Activated T-helper 17 cell treated with anti-CD3 and anti-CD28 coated beads, Interleukin-2, amount 50 U/mL, for 72 hours (primary cell): ENCODE measurements at regions not wholly inside any gene's neighbourhood (a gene's known extent, or its start where the extent isn't known, plus 50 kb on each side); places are given as distances from the start of the nearest gene placed in this dataset.
"Not testable (repeated sequence)": the region's sequence is repeated elsewhere in the genome, so short reads cannot be mapped to it uniquely, and the experiment has no call there.

Source experiments
- ATAC-seq: fragments of 150-1000 bp; cut with Tn5 transposase; replicated peaks from 2 replicates; pipeline ENCODE4 v1.10.0; 2021; ENCODE audit warnings: mild to moderate bottlenecking, moderate library complexity
- H3K27ac Mint-ChIP-seq: one replicate; pipeline ENCODE4 v1.8.0; 2022; ENCODE audit warnings: mixed read lengths
- H3K27me3 Mint-ChIP-seq: one replicate; pipeline ENCODE4 v1.8.0; 2022; ENCODE audit warnings: mixed read lengths
- H3K36me3 Mint-ChIP-seq: one replicate; pipeline ENCODE4 v1.8.0; 2022; ENCODE audit warnings: low read depth, mild to moderate bottlenecking, mixed read lengths
- H3K4me1 Mint-ChIP-seq: one replicate; pipeline ENCODE4 v1.8.0; 2022; ENCODE audit warnings: mixed read lengths
- H3K4me3 Mint-ChIP-seq: one replicate; pipeline ENCODE4 v1.8.0; 2022; ENCODE audit warnings: mild to moderate bottlenecking, mixed read lengths
- H3K9me3 Mint-ChIP-seq: one replicate; pipeline ENCODE4 v1.8.0; 2022; ENCODE audit warnings: mixed read lengths

GRCh38 chr6:144549837-144550747 is 265.0 kb downstream of the UTRN start:
- H3K27me3 Mint-ChIP-seq, result no peaks in the 10 kb centered on the region
- peaks cover 82% of the 10 kb centered on the region for H3K36me3 Mint-ChIP-seq
- ATAC-seq, result no peak
- peaks cover 3% of the 10 kb centered on the region for H3K9me3 Mint-ChIP-seq
- no peak overlapping the region for H3K4me3 Mint-ChIP-seq
- no peak overlapping the region for H3K27ac Mint-ChIP-seq
- peaks cover 8% of the 10 kb centered on the region for H3K4me1 Mint-ChIP-seq

- ATAC-seq, result no peak
- no peaks in the 10 kb centered on the region for H3K27me3 Mint-ChIP-seq
- H3K4me1 Mint-ChIP-seq, result peaks cover 5% of the 10 kb centered on the region
- no peak overlapping the region for H3K4me3 Mint-ChIP-seq
- H3K9me3 Mint-ChIP-seq, result no peaks in the 10 kb centered on the region
- H3K36me3 Mint-ChIP-seq, result peaks cover 89% of the 10 kb centered on the region
- H3K27ac Mint-ChIP-seq, result no peak overlapping the region
Measured at GRCh38 chr6:144551339-144551738, 266.2 kb downstream of the UTRN start.

- Mint-ChIP-seq H3K4me3 (no peak overlapping the region), H3K27me3 (no peaks in the 10 kb centered on the region), H3K27ac (peak overlapping the region; percentile 64), H3K36me3 (peaks cover 79% of the 10 kb centered on the region), H3K4me1 (peaks cover 13% of the 10 kb centered on the region), H3K9me3 (no peaks in the 10 kb centered on the region)
- ATAC-seq, result peak; percentile 87
Measured at GRCh38 chr6:144555066-144555465, 269.9 kb downstream of the UTRN start.

GRCh38 chr6:144559865-144560593 is 274.9 kb downstream of the UTRN start:
- H3K27me3 Mint-ChIP-seq, result no peaks in the 10 kb centered on the region
- peak overlapping the region; percentile 79 for H3K4me3 Mint-ChIP-seq
- peak overlapping the region; percentile 90 for H3K27ac Mint-ChIP-seq
- no peaks in the 10 kb centered on the region for H3K9me3 Mint-ChIP-seq
- H3K36me3 Mint-ChIP-seq, result peaks cover 31% of the 10 kb centered on the region
- H3K4me1 Mint-ChIP-seq, result peaks cover 14% of the 10 kb centered on the region
- ATAC-seq, result peak; percentile 91

- H3K4me3 Mint-ChIP-seq, result peak overlapping the region; percentile 79
- H3K36me3 Mint-ChIP-seq, result peaks cover 16% of the 10 kb centered on the region
- H3K27me3 Mint-ChIP-seq, result no peaks in the 10 kb centered on the region
- ATAC-seq, result peak; percentile 29
- H3K4me1 Mint-ChIP-seq, result peaks cover 10% of the 10 kb centered on the region
- peak overlapping the region; percentile 31 for H3K27ac Mint-ChIP-seq
- no peaks in the 10 kb centered on the region for H3K9me3 Mint-ChIP-seq
Measured at GRCh38 chr6:144561455-144562043, 276.4 kb downstream of the UTRN start.

GRCh38 chr6:144564202-144564601 is 279.1 kb downstream of the UTRN start:
- Mint-ChIP-seq H3K9me3 (no peaks in the 10 kb centered on the region), H3K27ac (no peak overlapping the region), H3K36me3 (peaks cover 5% of the 10 kb centered on the region), H3K27me3 (no peaks in the 10 kb centered on the region), H3K4me1 (peaks cover 10% of the 10 kb centered on the region), H3K4me3 (no peak overlapping the region)
- ATAC-seq, result no peak

GRCh38 chr6:144566868-144567615 is 281.9 kb downstream of the UTRN start:
- peak; percentile 85 for ATAC-seq

GRCh38 chr6:144568241-144568640 is 283.1 kb downstream of the UTRN start:
- no peak overlapping the region for H3K4me3 Mint-ChIP-seq
- no peaks in the 10 kb centered on the region for H3K4me1 Mint-ChIP-seq
- peaks cover 29% of the 10 kb centered on the region for H3K36me3 Mint-ChIP-seq
- no peaks in the 10 kb centered on the region for H3K9me3 Mint-ChIP-seq
- H3K27me3 Mint-ChIP-seq, result no peaks in the 10 kb centered on the region
- ATAC-seq, result no peak
- H3K27ac Mint-ChIP-seq, result no peak overlapping the region

More at GRCh38 chr6:144566868-144567615, 281.9 kb downstream of the UTRN start:
- Mint-ChIP-seq H3K4me3 (no peak overlapping the region), H3K27me3 (no peaks in the 10 kb centered on the region), H3K27ac (no peak overlapping the region), H3K4me1 (no peaks in the 10 kb centered on the region), H3K36me3 (peaks cover 19% of the 10 kb centered on the region), H3K9me3 (no peaks in the 10 kb centered on the region)

GRCh38 chr6:144572541-144572940 is 287.4 kb downstream of the UTRN start:
- Mint-ChIP-seq H3K4me1 (peaks cover 10% of the 10 kb centered on the region), H3K36me3 (peaks cover 29% of the 10 kb centered on the region)
- not testable (repeated sequence) for H3K9me3 Mint-ChIP-seq, H3K4me3 Mint-ChIP-seq, H3K27me3 Mint-ChIP-seq, H3K27ac Mint-ChIP-seq, ATAC-seq

GRCh38 chr6:144574796-144575195 is 289.7 kb downstream of the UTRN start:
- ATAC-seq, result peak; percentile 82
- Mint-ChIP-seq H3K9me3 (no peaks in the 10 kb centered on the region), H3K27ac (peak overlapping the region; percentile 83), H3K27me3 (no peaks in the 10 kb centered on the region), H3K4me1 (peaks cover 15% of the 10 kb centered on the region), H3K36me3 (peaks cover 38% of the 10 kb centered on the region), H3K4me3 (no peak overlapping the region)

- ATAC-seq, result no peak
- H3K27me3 Mint-ChIP-seq, result no peaks in the 10 kb centered on the region
- H3K4me3 Mint-ChIP-seq, result no peak overlapping the region
- H3K9me3 Mint-ChIP-seq, result no peaks in the 10 kb centered on the region
- peaks cover 39% of the 10 kb centered on the region for H3K36me3 Mint-ChIP-seq
- H3K4me1 Mint-ChIP-seq, result peaks cover 20% of the 10 kb centered on the region
- H3K27ac Mint-ChIP-seq, result peak overlapping the region; percentile 83
Measured at GRCh38 chr6:144575327-144575726, 290.2 kb downstream of the UTRN start.

- peaks cover 34% of the 10 kb centered on the region for H3K36me3 Mint-ChIP-seq
- peak overlapping the region; percentile 63 for H3K27ac Mint-ChIP-seq
- no peaks in the 10 kb centered on the region for H3K9me3 Mint-ChIP-seq
- H3K4me1 Mint-ChIP-seq, result peaks cover 23% of the 10 kb centered on the region
- H3K27me3 Mint-ChIP-seq, result no peaks in the 10 kb centered on the region
- peak overlapping the region; percentile 56 for H3K4me3 Mint-ChIP-seq
- no peak for ATAC-seq
Measured at GRCh38 chr6:144576871-144577270, 291.7 kb downstream of the UTRN start.

GRCh38 chr6:144578385-144579350 is 293.5 kb downstream of the UTRN start:
- H3K27ac Mint-ChIP-seq, result peak overlapping the region; percentile 58
- H3K4me1 Mint-ChIP-seq, result peaks cover 34% of the 10 kb centered on the region
- H3K36me3 Mint-ChIP-seq, result peaks cover 22% of the 10 kb centered on the region
- no peaks in the 10 kb centered on the region for H3K27me3 Mint-ChIP-seq
- H3K4me3 Mint-ChIP-seq, result no peak overlapping the region
- no peak for ATAC-seq
- no peaks in the 10 kb centered on the region for H3K9me3 Mint-ChIP-seq
